AG04450 (cell line): ENCODE measurements at regions not wholly inside any gene's neighbourhood (a gene's known extent, or its start where the extent isn't known, plus 50 kb on each side); places are given as distances from the start of the nearest gene placed in this dataset.

Experiments used
- CTCF ChIA-PET: fragments of 300-600, 350-600 bp; formaldehyde crosslinking; extraction: SDS; loops from one replicate; lab custom pipeline; 2022; ENCODE audit warnings: antibody characterized with exemption, inconsistent platforms; lab: Charles Lee
- POLR2A ChIA-PET: fragments of 350-600 bp; formaldehyde crosslinking; extraction: SDS; loops from one replicate; lab custom pipeline; 2021; ENCODE audit warnings: antibody characterized with exemption, inconsistent platforms; lab: Yijun Ruan, JAX
- DNase-seq: peaks from one replicate; pipeline ENCODE4 v3.0.0-alpha.2; 2011; ENCODE audit warnings: low read depth, low spot score
- H3K27ac ChIP-seq: one replicate; pipeline ENCODE4 v1.5.1; 2012; ENCODE audit warnings: low read depth, low read length, control low read depth
- H3K27me3 ChIP-seq: one replicate; pipeline ENCODE4 v1.6.0; 2012; ENCODE audit warnings: low read length; ENCODE audit not compliant: control insufficient read depth, insufficient read depth
- H3K4me3 ChIP-seq: 2 replicates; pipeline ENCODE4 v1.5.1; 2011; ENCODE audit warnings: mild to moderate bottlenecking, low read depth, low read length, control low read depth
- H3K9me3 ChIP-seq: 2 replicates; pipeline ENCODE4 v1.5.1; 2012; ENCODE audit warnings: low read length; ENCODE audit not compliant: control insufficient read depth, insufficient read depth
- CTCF ChIP-seq: IDR thresholded peaks from 2 replicates; pipeline ENCODE4 v1.5.1; 2011; ENCODE audit warnings: low read depth, low read length, control low read depth, inconsistent platforms

- H3K27ac ChIP-seq, result peak overlapping the region; percentile 87
- CTCF ChIA-PET, result no interaction called here
- H3K27me3 ChIP-seq, result no peaks in the 10 kb centered on the region
- POLR2A ChIA-PET, result no interaction called here
- no peak for TF ChIP-seq CTCF
- no peak for DNase-seq
- no peak overlapping the region for H3K4me3 ChIP-seq
- H3K9me3 ChIP-seq, result peaks cover 18% of the 10 kb centered on the region
Measured at GRCh38 chr6:169162249-169162648, 91.4 kb downstream of the THBS2 start.

GRCh38 chr6:169161572-169162167 lies 92.0 kb downstream of the THBS2 start:
- ChIA-PET CTCF (no interaction called here), POLR2A (no interaction called here)
- TF ChIP-seq CTCF, result no peak
- no peak overlapping the region for H3K27ac ChIP-seq
- peaks cover 12% of the 10 kb centered on the region for H3K9me3 ChIP-seq
- H3K4me3 ChIP-seq, result no peak overlapping the region
- DNase-seq, result no peak
- no peaks in the 10 kb centered on the region for H3K27me3 ChIP-seq

GRCh38 chr6:169160855-169161560 lies 92.6 kb downstream of the THBS2 start:
- H3K27ac ChIP-seq, result peak overlapping the region; percentile 21
- H3K4me3 ChIP-seq, result no peak overlapping the region

GRCh38 chr6:169160091-169160854 lies 93.4 kb downstream of the THBS2 start:
- POLR2A ChIA-PET, result no interaction called here
- H3K27ac ChIP-seq, result no peak overlapping the region
- H3K4me3 ChIP-seq, result no peak overlapping the region
- DNase-seq, result no peak
- H3K27me3 ChIP-seq, result no peaks in the 10 kb centered on the region
- no peak for TF ChIP-seq CTCF
- peaks cover 12% of the 10 kb centered on the region for H3K9me3 ChIP-seq
- CTCF ChIA-PET, result no interaction called here

More at GRCh38 chr6:169160855-169161560, 92.6 kb downstream of the THBS2 start:
- ChIA-PET POLR2A (no interaction called here), CTCF (no interaction called here)
- no peak for DNase-seq
- Histone ChIP-seq H3K27me3 (no peaks in the 10 kb centered on the region), H3K9me3 (peaks cover 12% of the 10 kb centered on the region)
- TF ChIP-seq CTCF, result no peak

- no peak for DNase-seq
- Histone ChIP-seq H3K27me3 (no peaks in the 10 kb centered on the region), H3K4me3 (no peak overlapping the region), H3K27ac (no peak overlapping the region), H3K9me3 (peaks cover 9% of the 10 kb centered on the region)
- ChIA-PET CTCF (no interaction called here), POLR2A (no interaction called here)
- TF ChIP-seq CTCF, result no peak
Measured at GRCh38 chr6:169159331-169159730, 94.3 kb downstream of the THBS2 start.
